A549 (cell line): ENCODE measurements at regions not wholly inside any gene's neighbourhood (a gene's known extent, or its start where the extent isn't known, plus 50 kb on each side); places are given as distances from the start of the nearest gene placed in this dataset.

ENCODE experiments used
- CTCF ChIP-seq: fragments of >200 bp; sonication (Bioruptor Twin); formaldehyde crosslinking; IDR thresholded peaks from 3 replicates; pipeline ENCODE4 v1.5.1; 2016
- ELK1 ChIP-seq: fragments of 150-350 bp; IDR thresholded peaks from 2 replicates; pipeline ENCODE4 v1.6.1; 2014; ENCODE audit warnings: low read depth, mild to moderate bottlenecking, low read length
- EP300 ChIP-seq, 2 experiments: fragments of >200 bp; sonication (Bioruptor Twin); formaldehyde crosslinking; IDR thresholded peaks; 2 replicates in 1 of 2; 3 replicates in 1 of 2; pipeline ENCODE4 v1.6.1; 2016 to 2017
- ESRRA ChIP-seq: fragments of 150-350 bp; IDR thresholded peaks from 2 replicates; pipeline ENCODE4 v1.6.1; 2014; ENCODE audit warnings: mild to moderate bottlenecking, low read length, borderline replicate concordance
- GATA3 ChIP-seq: IDR thresholded peaks from 2 replicates; pipeline ENCODE4 v1.6.1; 2012; ENCODE audit warnings: borderline replicate concordance
- KDM5A ChIP-seq: fragments of 200-600 bp; sonication (generic); IDR thresholded peaks from 2 replicates; pipeline ENCODE4 v1.6.1; 2016; ENCODE audit warnings: antibody characterized with exemption, mild to moderate bottlenecking
- MAX ChIP-seq: IDR thresholded peaks from 2 replicates; pipeline ENCODE4 v1.6.1; 2012
- PBX3 ChIP-seq: IDR thresholded peaks from 2 replicates; pipeline ENCODE4 v1.6.1; 2012
- POLR2A ChIP-seq: IDR thresholded peaks from 2 replicates; pipeline ENCODE4 v1.6.1; 2012; ENCODE audit warnings: mild to moderate bottlenecking, low read length
- REST ChIP-seq: fragments of 200-600 bp; sonication (generic); IDR thresholded peaks from 2 replicates; pipeline ENCODE4 v1.6.1; 2016; ENCODE audit warnings: antibody characterized with exemption, mild to moderate bottlenecking, moderate library complexity

GRCh38 chr2:146415291-146415690, 1429.5 kb upstream of the ACVR2A start:
- TF ChIP-seq POLR2A (no peak), ESRRA (no peak), CTCF (no peak), GATA3 (no peak), ELK1 (no peak), MAX (no peak), PBX3 (no peak), KDM5A (no peak), REST (no peak), EP300 (IDR thresholded peaks at IDR 0.05) (no peak)
